Bronchial epithelial cell (primary cell): ENCODE measurements at regions not wholly inside any gene's neighbourhood (a gene's known extent, or its start where the extent isn't known, plus 50 kb on each side); places are given as distances from the start of the nearest gene placed in this dataset.

Experiments
- DNase-seq: peaks from one replicate; pipeline ENCODE4 v3.0.0-alpha.2; 2010; ENCODE audit warnings: low read depth
- FAIRE-seq: peaks from 2 replicates; lab custom pipeline; 2011; peaks lifted over from hg19 to GRCh38; lab: Jason Lieb, UNC
- H3K27me3 ChIP-seq: 2 replicates; pipeline ENCODE4 v1.5.1; 2011; ENCODE audit warnings: low read length; ENCODE audit not compliant: control insufficient read depth, insufficient read depth
- H3K36me3 ChIP-seq: 2 replicates; pipeline ENCODE4 v1.5.1; 2011; ENCODE audit warnings: low read length; ENCODE audit not compliant: control insufficient read depth, insufficient read depth
- H3K4me3 ChIP-seq: 2 replicates; pipeline ENCODE4 v1.5.1; 2011; ENCODE audit warnings: mild to moderate bottlenecking, low read depth, low read length, control low read depth
- CTCF ChIP-seq: IDR thresholded peaks from 2 replicates; pipeline ENCODE4 v1.5.1; 2011; ENCODE audit warnings: mild to moderate bottlenecking, moderate library complexity, low read length, control low read depth, inconsistent platforms; ENCODE audit not compliant: insufficient read depth, severe bottlenecking

GRCh38 chr18:78685250-78685979 lies 294.2 kb upstream of the SALL3 start:
- FAIRE-seq (no peak), DNase-seq (no peak)
- TF ChIP-seq CTCF, result no peak
- H3K4me3 ChIP-seq, result no peak overlapping the region
- no peaks in the 10 kb centered on the region for H3K36me3 ChIP-seq
- no peaks in the 10 kb centered on the region for H3K27me3 ChIP-seq

- FAIRE-seq (no peak), DNase-seq (no peak)
- no peaks in the 10 kb centered on the region for H3K27me3 ChIP-seq
- H3K36me3 ChIP-seq, result no peaks in the 10 kb centered on the region
- TF ChIP-seq CTCF, result no peak
- H3K4me3 ChIP-seq, result no peak overlapping the region
These were observed 293.6 kb upstream of the SALL3 start for GRCh38 chr18:78685980-78686530.

GRCh38 chr18:78686976-78687685 lies 292.5 kb upstream of the SALL3 start:
- Histone ChIP-seq H3K4me3 (no peak overlapping the region), H3K27me3 (no peaks in the 10 kb centered on the region), H3K36me3 (no peaks in the 10 kb centered on the region)
- no peak for TF ChIP-seq CTCF
- DNase-seq (no peak), FAIRE-seq (no peak)

GRCh38 chr18:78687736-78688135 lies 291.9 kb upstream of the SALL3 start:
- no peaks in the 10 kb centered on the region for H3K27me3 ChIP-seq
- DNase-seq (no peak), FAIRE-seq (no peak)

GRCh38 chr18:78688249-78688648 lies 291.4 kb upstream of the SALL3 start:
- no peaks in the 10 kb centered on the region for H3K27me3 ChIP-seq

More at GRCh38 chr18:78687736-78688135, 291.9 kb upstream of the SALL3 start:
- Histone ChIP-seq H3K36me3 (no peaks in the 10 kb centered on the region), H3K4me3 (no peak overlapping the region)
- no peak for TF ChIP-seq CTCF

More at GRCh38 chr18:78688249-78688648, 291.4 kb upstream of the SALL3 start:
- TF ChIP-seq CTCF, result no peak
- Histone ChIP-seq H3K36me3 (no peaks in the 10 kb centered on the region), H3K4me3 (no peak overlapping the region)
- DNase-seq, result no peak
- no peak for FAIRE-seq
